ENCODE measurements at regions not wholly inside any gene's neighbourhood (a gene's known extent, or its start where the extent isn't known, plus 50 kb on each side); places are given as distances from the start of the nearest gene placed in this dataset.

- H3K14ac ChIP-seq (ENCODE audit: low read length), result no peak overlapping the region
- H4K12ac ChIP-seq (ENCODE audit: low read depth, low read length), result no peak overlapping the region
- H2AFZ ChIP-seq (ENCODE audit: insufficient read depth, low read length, poor library complexity), result no peak overlapping the region
- H3K79me1 ChIP-seq (ENCODE audit: low read length), result no peaks in the 10 kb centered on the region
- H3K27ac ChIP-seq (ENCODE audit: low read depth, low read length), result no peak overlapping the region
- H3K27me3 ChIP-seq (ENCODE audit: insufficient read depth, low read length), result no peaks in the 10 kb centered on the region
- WGBS (ENCODE audit: extremely low coverage, insufficient coverage, insufficient read length), result no CpG with 5 or more reads among the region's 5 CpGs
- no peaks in the 10 kb centered on the region for H3K4me1 ChIP-seq (ENCODE audit: control insufficient read depth in 1 of 2, insufficient read depth in 2 of 2, low read length in 2 of 2)
- H3K23ac ChIP-seq (ENCODE audit: low read length), result no peak overlapping the region
- no peaks in the 10 kb centered on the region for H3K79me2 ChIP-seq (ENCODE audit: control insufficient read depth, insufficient read depth, low read length, poor library complexity)
- H2BK12ac ChIP-seq (ENCODE audit: low read length), result no peak overlapping the region
- H3K18ac ChIP-seq (ENCODE audit: low read length), result no peak overlapping the region
- H3K4me2 ChIP-seq (ENCODE audit: low read length), result no peak overlapping the region
- peak; percentile 5 to 75 for DNase-seq
- H4K91ac ChIP-seq (ENCODE audit: low read depth, low read length), result no peak overlapping the region
- H3K9ac ChIP-seq (ENCODE audit: low read length), result no peak overlapping the region
- H2BK5ac ChIP-seq (ENCODE audit: low read depth, low read length, poor library complexity), result no peak overlapping the region
- H2AK5ac ChIP-seq (ENCODE audit: low read length), result no peak overlapping the region
- no peak overlapping the region for H4K8ac ChIP-seq (ENCODE audit: low read depth, low read length)
- no peak overlapping the region for H3K4me3 ChIP-seq (ENCODE audit: low read depth, low read length)
- H3K9me3 ChIP-seq (ENCODE audit: insufficient read depth, low read depth, low read length), result no peaks in the 10 kb centered on the region
- no peaks in the 10 kb centered on the region for H3K36me3 ChIP-seq (ENCODE audit: control insufficient read depth in 1 of 2, insufficient read depth in 2 of 2, low read length in 2 of 2)
- no peak overlapping the region for H3K4ac ChIP-seq (ENCODE audit: low read depth, low read length)
- H2BK120ac ChIP-seq (ENCODE audit: insufficient read depth, low read length, poor library complexity), result no peak overlapping the region
These were observed 375.1 kb upstream of the ST8SIA4 start for GRCh38 chr5:101278011-101278687.

- H4K12ac ChIP-seq (ENCODE audit: low read depth, low read length), result no peak overlapping the region
- no peak overlapping the region for H4K91ac ChIP-seq (ENCODE audit: low read depth, low read length)
- H2AK5ac ChIP-seq (ENCODE audit: low read length), result no peak overlapping the region
- H3K14ac ChIP-seq (ENCODE audit: low read length), result no peak overlapping the region
- no CpG with 5 or more reads among the region's 2 CpGs for WGBS (ENCODE audit: extremely low coverage, insufficient coverage, insufficient read length)
- no peak overlapping the region for H3K4me3 ChIP-seq (ENCODE audit: low read depth, low read length)
- H3K79me1 ChIP-seq (ENCODE audit: low read length), result no peaks in the 10 kb centered on the region
- no peaks in the 10 kb centered on the region for H3K27me3 ChIP-seq (ENCODE audit: insufficient read depth, low read length)
- no peak overlapping the region for H2BK12ac ChIP-seq (ENCODE audit: low read length)
- no peak overlapping the region for H3K27ac ChIP-seq (ENCODE audit: low read depth, low read length)
- no peaks in the 10 kb centered on the region for H3K79me2 ChIP-seq (ENCODE audit: control insufficient read depth, insufficient read depth, low read length, poor library complexity)
- no peak overlapping the region for H4K8ac ChIP-seq (ENCODE audit: low read depth, low read length)
- H3K23ac ChIP-seq (ENCODE audit: low read length), result no peak overlapping the region
- no peak overlapping the region for H2AFZ ChIP-seq (ENCODE audit: insufficient read depth, low read length, poor library complexity)
- no peaks in the 10 kb centered on the region for H3K9me3 ChIP-seq (ENCODE audit: insufficient read depth, low read depth, low read length)
- no peak overlapping the region for H3K9ac ChIP-seq (ENCODE audit: low read length)
- H3K4me2 ChIP-seq (ENCODE audit: low read length), result no peak overlapping the region
- no peak overlapping the region for H3K4ac ChIP-seq (ENCODE audit: low read depth, low read length)
- H2BK120ac ChIP-seq (ENCODE audit: insufficient read depth, low read length, poor library complexity), result no peak overlapping the region
- H3K18ac ChIP-seq (ENCODE audit: low read length), result no peak overlapping the region
- no peaks in the 10 kb centered on the region for H3K36me3 ChIP-seq (ENCODE audit: control insufficient read depth in 1 of 2, insufficient read depth in 2 of 2, low read length in 2 of 2)
- H2BK5ac ChIP-seq (ENCODE audit: low read depth, low read length, poor library complexity), result no peak overlapping the region
- DNase-seq, result no peak
- H3K4me1 ChIP-seq (ENCODE audit: control insufficient read depth in 1 of 2, insufficient read depth in 2 of 2, low read length in 2 of 2), result no peaks in the 10 kb centered on the region
These were observed 368.9 kb upstream of the ST8SIA4 start for GRCh38 chr5:101271945-101272344.

- Histone ChIP-seq H3K27me3 (ENCODE audit: insufficient read depth, low read length) (no peaks in the 10 kb centered on the region), H3K4me2 (ENCODE audit: low read length) (no peak overlapping the region), H3K14ac (ENCODE audit: low read length) (no peak overlapping the region), H3K4me3 (ENCODE audit: low read depth, low read length) (no peak overlapping the region), H4K8ac (ENCODE audit: low read depth, low read length) (no peak overlapping the region), H3K4ac (ENCODE audit: low read depth, low read length) (no peak overlapping the region), H4K91ac (ENCODE audit: low read depth, low read length) (no peak overlapping the region), H3K79me1 (ENCODE audit: low read length) (no peaks in the 10 kb centered on the region), H2BK5ac (ENCODE audit: low read depth, low read length, poor library complexity) (no peak overlapping the region), H3K4me1 (ENCODE audit: control insufficient read depth in 1 of 2, insufficient read depth in 2 of 2, low read length in 2 of 2) (no peaks in the 10 kb centered on the region), H2AFZ (ENCODE audit: insufficient read depth, low read length, poor library complexity) (no peak overlapping the region), H3K27ac (ENCODE audit: low read depth, low read length) (no peak overlapping the region), H2AK5ac (ENCODE audit: low read length) (no peak overlapping the region), H2BK120ac (ENCODE audit: insufficient read depth, low read length, poor library complexity) (no peak overlapping the region), H3K36me3 (ENCODE audit: control insufficient read depth in 1 of 2, insufficient read depth in 2 of 2, low read length in 2 of 2) (no peaks in the 10 kb centered on the region), H3K79me2 (ENCODE audit: control insufficient read depth, insufficient read depth, low read length, poor library complexity) (no peaks in the 10 kb centered on the region), H3K9me3 (ENCODE audit: insufficient read depth, low read depth, low read length) (no peaks in the 10 kb centered on the region), H2BK12ac (ENCODE audit: low read length) (no peak overlapping the region), H4K12ac (ENCODE audit: low read depth, low read length) (no peak overlapping the region), H3K23ac (ENCODE audit: low read length) (no peak overlapping the region), H3K9ac (ENCODE audit: low read length) (no peak overlapping the region), H3K18ac (ENCODE audit: low read length) (no peak overlapping the region)
- DNase-seq, result no peak
- no CpG with 5 or more reads among the region's 2 CpGs for WGBS (ENCODE audit: extremely low coverage, insufficient coverage, insufficient read length)
These were observed 368.3 kb upstream of the ST8SIA4 start for GRCh38 chr5:101271416-101271815.

GRCh38 chr5:101260857-101261256 lies 357.8 kb upstream of the ST8SIA4 start:
- no peaks in the 10 kb centered on the region for H3K4me1 ChIP-seq (ENCODE audit: control insufficient read depth in 1 of 2, insufficient read depth in 2 of 2, low read length in 2 of 2)
- H2BK12ac ChIP-seq (ENCODE audit: low read length), result no peak overlapping the region
- H3K79me2 ChIP-seq (ENCODE audit: control insufficient read depth, insufficient read depth, low read length, poor library complexity), result no peaks in the 10 kb centered on the region
- no peak overlapping the region for H3K27ac ChIP-seq (ENCODE audit: low read depth, low read length)
- no CpG with 5 or more reads among the region's 9 CpGs for WGBS (ENCODE audit: extremely low coverage, insufficient coverage, insufficient read length)
- no peak overlapping the region for H3K4me2 ChIP-seq (ENCODE audit: low read length)
- H3K18ac ChIP-seq (ENCODE audit: low read length), result no peak overlapping the region
- no peaks in the 10 kb centered on the region for H3K36me3 ChIP-seq (ENCODE audit: control insufficient read depth in 1 of 2, insufficient read depth in 2 of 2, low read length in 2 of 2)
- H2AK5ac ChIP-seq (ENCODE audit: low read length), result no peak overlapping the region
- H2BK5ac ChIP-seq (ENCODE audit: low read depth, low read length, poor library complexity), result no peak overlapping the region
- no peak overlapping the region for H4K91ac ChIP-seq (ENCODE audit: low read depth, low read length)
- H4K12ac ChIP-seq (ENCODE audit: low read depth, low read length), result no peak overlapping the region
- no peak overlapping the region for H3K4me3 ChIP-seq (ENCODE audit: low read depth, low read length)
- no peaks in the 10 kb centered on the region for H3K27me3 ChIP-seq (ENCODE audit: insufficient read depth, low read length)
- no peak overlapping the region for H4K8ac ChIP-seq (ENCODE audit: low read depth, low read length)
- H3K79me1 ChIP-seq (ENCODE audit: low read length), result no peaks in the 10 kb centered on the region
- no peak overlapping the region for H3K23ac ChIP-seq (ENCODE audit: low read length)
- no peaks in the 10 kb centered on the region for H3K9me3 ChIP-seq (ENCODE audit: insufficient read depth, low read depth, low read length)
- DNase-seq, result no peak
- no peak overlapping the region for H2BK120ac ChIP-seq (ENCODE audit: insufficient read depth, low read length, poor library complexity)
- no peak overlapping the region for H2AFZ ChIP-seq (ENCODE audit: insufficient read depth, low read length, poor library complexity)
- H3K4ac ChIP-seq (ENCODE audit: low read depth, low read length), result no peak overlapping the region
- H3K14ac ChIP-seq (ENCODE audit: low read length), result no peak overlapping the region
- H3K9ac ChIP-seq (ENCODE audit: low read length), result no peak overlapping the region

Data from trophoblast cell (in vitro differentiated cells and primary cell).